H1 (cell line): ENCODE measurements at regions not wholly inside any gene's neighbourhood (a gene's known extent, or its start where the extent isn't known, plus 50 kb on each side); places are given as distances from the start of the nearest gene placed in this dataset.

ENCODE experiments used
- CBX5 ChIP-seq: fragments of 300-800, 300-1000 bp; sonication (generic); IDR thresholded peaks from 2 replicates; pipeline ENCODE4 v1.7.1; 2016; ENCODE audit warnings: antibody characterized with exemption, low read length, low read depth
- CBX8 ChIP-seq: fragments of 300-800, 300-1000 bp; sonication (generic); IDR thresholded peaks from 2 replicates; pipeline ENCODE4 v1.7.1; 2016; ENCODE audit warnings: low read depth, low read length, borderline replicate concordance
- CREB1 ChIP-seq: IDR thresholded peaks from 2 replicates; pipeline ENCODE4 v1.6.1; 2012; ENCODE audit warnings: inconsistent platforms
- KDM4A ChIP-seq: IDR thresholded peaks from one replicate; pipeline ENCODE4 v1.7.1; 2012; ENCODE audit warnings: low read depth, mild to moderate bottlenecking, moderate library complexity, low read length, inconsistent platforms; ENCODE audit not compliant: severe bottlenecking
- KDM5A ChIP-seq: fragments of 200-600 bp; IDR thresholded peaks from 2 replicates; pipeline ENCODE4 v1.7.1; 2012; ENCODE audit warnings: mild to moderate bottlenecking, low read length, inconsistent platforms, mixed read lengths
- MAFK ChIP-seq: IDR thresholded peaks from 2 replicates; pipeline ENCODE4 v1.6.1; 2012; ENCODE audit warnings: low read depth, mild to moderate bottlenecking, improper control_type of control experiment, low read length
- NANOG ChIP-seq: IDR thresholded peaks from 2 replicates; pipeline ENCODE4 v1.6.1; 2011; ENCODE audit warnings: low read length, low read depth, mild to moderate bottlenecking, inconsistent platforms; ENCODE audit not compliant: insufficient read depth, poor library complexity, severe bottlenecking
- PHF8 ChIP-seq: fragments of 200-600 bp; sonication (generic); conservative IDR thresholded peaks from 2 replicates; pipeline ENCODE4 v1.7.1; 2012; ENCODE audit warnings: low read depth, mild to moderate bottlenecking, inconsistent platforms, low read length, moderate library complexity
- SIX5 ChIP-seq: IDR thresholded peaks from 2 replicates; pipeline ENCODE4 v1.6.1; 2011; ENCODE audit warnings: mild to moderate bottlenecking, low read depth, low read length
- SP2 ChIP-seq: IDR thresholded peaks from 2 replicates; pipeline ENCODE4 v1.6.1; 2012; ENCODE audit warnings: mild to moderate bottlenecking, low read length, inconsistent platforms
- TF ChIP-seq, protein P1 (sequence below): fragments of 300-600 bp; sonication (generic); IDR thresholded peaks from 2 replicates; pipeline ENCODE4 v1.7.1; 2012; ENCODE audit warnings: low read length, moderate library complexity, mild to moderate bottlenecking, inconsistent platforms; ENCODE audit not compliant: insufficient replicate concordance
- TF ChIP-seq, protein P2 (sequence below): IDR thresholded peaks from 2 replicates; pipeline ENCODE4 v1.6.1; 2011; ENCODE audit warnings: low read depth, mild to moderate bottlenecking, low read length; ENCODE audit not compliant: insufficient read depth

DNA sequence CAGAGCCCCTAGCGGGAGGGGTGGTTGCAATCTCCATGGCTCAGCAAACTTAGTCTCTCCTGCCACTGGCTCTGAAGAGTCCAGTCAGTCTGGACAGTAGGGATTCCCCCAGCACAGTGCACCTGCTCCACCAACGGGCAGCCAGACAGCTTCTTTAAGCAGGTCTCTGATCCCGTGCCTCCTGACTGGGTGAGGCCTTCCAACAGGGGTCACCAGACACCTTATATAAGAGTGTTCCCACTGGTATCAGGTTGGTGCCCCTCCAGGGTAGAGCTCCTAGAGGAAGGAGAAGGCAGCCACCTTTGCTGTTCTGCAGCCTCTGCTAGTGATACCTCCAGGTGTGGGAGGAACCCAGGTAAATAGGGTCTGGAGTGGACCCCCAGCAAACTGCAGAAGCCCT lies 1393.4 kb downstream of the STIM2 start (continued):
- TF ChIP-seq, protein P1, sequence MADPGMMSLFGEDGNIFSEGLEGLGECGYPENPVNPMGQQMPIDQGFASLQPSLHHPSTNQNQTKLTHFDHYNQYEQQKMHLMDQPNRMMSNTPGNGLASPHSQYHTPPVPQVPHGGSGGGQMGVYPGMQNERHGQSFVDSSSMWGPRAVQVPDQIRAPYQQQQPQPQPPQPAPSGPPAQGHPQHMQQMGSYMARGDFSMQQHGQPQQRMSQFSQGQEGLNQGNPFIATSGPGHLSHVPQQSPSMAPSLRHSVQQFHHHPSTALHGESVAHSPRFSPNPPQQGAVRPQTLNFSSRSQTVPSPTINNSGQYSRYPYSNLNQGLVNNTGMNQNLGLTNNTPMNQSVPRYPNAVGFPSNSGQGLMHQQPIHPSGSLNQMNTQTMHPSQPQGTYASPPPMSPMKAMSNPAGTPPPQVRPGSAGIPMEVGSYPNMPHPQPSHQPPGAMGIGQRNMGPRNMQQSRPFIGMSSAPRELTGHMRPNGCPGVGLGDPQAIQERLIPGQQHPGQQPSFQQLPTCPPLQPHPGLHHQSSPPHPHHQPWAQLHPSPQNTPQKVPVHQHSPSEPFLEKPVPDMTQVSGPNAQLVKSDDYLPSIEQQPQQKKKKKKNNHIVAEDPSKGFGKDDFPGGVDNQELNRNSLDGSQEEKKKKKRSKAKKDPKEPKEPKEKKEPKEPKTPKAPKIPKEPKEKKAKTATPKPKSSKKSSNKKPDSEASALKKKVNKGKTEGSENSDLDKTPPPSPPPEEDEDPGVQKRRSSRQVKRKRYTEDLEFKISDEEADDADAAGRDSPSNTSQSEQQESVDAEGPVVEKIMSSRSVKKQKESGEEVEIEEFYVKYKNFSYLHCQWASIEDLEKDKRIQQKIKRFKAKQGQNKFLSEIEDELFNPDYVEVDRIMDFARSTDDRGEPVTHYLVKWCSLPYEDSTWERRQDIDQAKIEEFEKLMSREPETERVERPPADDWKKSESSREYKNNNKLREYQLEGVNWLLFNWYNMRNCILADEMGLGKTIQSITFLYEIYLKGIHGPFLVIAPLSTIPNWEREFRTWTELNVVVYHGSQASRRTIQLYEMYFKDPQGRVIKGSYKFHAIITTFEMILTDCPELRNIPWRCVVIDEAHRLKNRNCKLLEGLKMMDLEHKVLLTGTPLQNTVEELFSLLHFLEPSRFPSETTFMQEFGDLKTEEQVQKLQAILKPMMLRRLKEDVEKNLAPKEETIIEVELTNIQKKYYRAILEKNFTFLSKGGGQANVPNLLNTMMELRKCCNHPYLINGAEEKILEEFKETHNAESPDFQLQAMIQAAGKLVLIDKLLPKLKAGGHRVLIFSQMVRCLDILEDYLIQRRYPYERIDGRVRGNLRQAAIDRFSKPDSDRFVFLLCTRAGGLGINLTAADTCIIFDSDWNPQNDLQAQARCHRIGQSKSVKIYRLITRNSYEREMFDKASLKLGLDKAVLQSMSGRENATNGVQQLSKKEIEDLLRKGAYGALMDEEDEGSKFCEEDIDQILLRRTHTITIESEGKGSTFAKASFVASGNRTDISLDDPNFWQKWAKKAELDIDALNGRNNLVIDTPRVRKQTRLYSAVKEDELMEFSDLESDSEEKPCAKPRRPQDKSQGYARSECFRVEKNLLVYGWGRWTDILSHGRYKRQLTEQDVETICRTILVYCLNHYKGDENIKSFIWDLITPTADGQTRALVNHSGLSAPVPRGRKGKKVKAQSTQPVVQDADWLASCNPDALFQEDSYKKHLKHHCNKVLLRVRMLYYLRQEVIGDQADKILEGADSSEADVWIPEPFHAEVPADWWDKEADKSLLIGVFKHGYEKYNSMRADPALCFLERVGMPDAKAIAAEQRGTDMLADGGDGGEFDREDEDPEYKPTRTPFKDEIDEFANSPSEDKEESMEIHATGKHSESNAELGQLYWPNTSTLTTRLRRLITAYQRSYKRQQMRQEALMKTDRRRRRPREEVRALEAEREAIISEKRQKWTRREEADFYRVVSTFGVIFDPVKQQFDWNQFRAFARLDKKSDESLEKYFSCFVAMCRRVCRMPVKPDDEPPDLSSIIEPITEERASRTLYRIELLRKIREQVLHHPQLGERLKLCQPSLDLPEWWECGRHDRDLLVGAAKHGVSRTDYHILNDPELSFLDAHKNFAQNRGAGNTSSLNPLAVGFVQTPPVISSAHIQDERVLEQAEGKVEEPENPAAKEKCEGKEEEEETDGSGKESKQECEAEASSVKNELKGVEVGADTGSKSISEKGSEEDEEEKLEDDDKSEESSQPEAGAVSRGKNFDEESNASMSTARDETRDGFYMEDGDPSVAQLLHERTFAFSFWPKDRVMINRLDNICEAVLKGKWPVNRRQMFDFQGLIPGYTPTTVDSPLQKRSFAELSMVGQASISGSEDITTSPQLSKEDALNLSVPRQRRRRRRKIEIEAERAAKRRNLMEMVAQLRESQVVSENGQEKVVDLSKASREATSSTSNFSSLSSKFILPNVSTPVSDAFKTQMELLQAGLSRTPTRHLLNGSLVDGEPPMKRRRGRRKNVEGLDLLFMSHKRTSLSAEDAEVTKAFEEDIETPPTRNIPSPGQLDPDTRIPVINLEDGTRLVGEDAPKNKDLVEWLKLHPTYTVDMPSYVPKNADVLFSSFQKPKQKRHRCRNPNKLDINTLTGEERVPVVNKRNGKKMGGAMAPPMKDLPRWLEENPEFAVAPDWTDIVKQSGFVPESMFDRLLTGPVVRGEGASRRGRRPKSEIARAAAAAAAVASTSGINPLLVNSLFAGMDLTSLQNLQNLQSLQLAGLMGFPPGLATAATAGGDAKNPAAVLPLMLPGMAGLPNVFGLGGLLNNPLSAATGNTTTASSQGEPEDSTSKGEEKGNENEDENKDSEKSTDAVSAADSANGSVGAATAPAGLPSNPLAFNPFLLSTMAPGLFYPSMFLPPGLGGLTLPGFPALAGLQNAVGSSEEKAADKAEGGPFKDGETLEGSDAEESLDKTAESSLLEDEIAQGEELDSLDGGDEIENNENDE = no peak
- TF ChIP-seq SP2 = no peak
- no peak for TF ChIP-seq MAFK
- no peak for TF ChIP-seq KDM5A
- TF ChIP-seq CREB1 = no peak
- no peak for TF ChIP-seq CBX8
- TF ChIP-seq SIX5 = no peak
- TF ChIP-seq NANOG = no peak
- TF ChIP-seq KDM4A = no peak
- no peak for TF ChIP-seq PHF8
- TF ChIP-seq, protein P2, sequence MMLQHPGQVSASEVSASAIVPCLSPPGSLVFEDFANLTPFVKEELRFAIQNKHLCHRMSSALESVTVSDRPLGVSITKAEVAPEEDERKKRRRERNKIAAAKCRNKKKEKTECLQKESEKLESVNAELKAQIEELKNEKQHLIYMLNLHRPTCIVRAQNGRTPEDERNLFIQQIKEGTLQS = no peak
- no peak for TF ChIP-seq CBX5
